ENCODE measurements at regions not wholly inside any gene's neighbourhood (a gene's known extent, or its start where the extent isn't known, plus 50 kb on each side); places are given as distances from the start of the nearest gene placed in this dataset.

DNA sequence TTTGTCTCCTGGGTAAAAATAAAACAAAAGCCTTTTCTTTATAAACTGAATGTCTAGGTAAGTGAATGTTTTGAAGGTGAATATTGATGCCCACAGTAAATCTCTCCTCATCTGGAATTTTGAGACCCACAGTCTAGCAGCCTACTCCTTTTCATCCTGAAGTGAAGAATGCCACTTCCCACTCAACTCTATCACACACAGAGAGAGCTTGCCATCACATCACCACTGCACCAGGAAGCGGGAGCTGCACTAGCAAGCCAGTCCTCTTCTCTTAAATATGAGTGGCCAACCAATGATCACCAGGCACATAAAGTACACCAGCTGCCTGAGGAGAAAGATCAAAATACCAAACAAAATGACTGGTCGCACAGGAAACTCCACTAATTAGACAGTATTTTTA, 140.8 kb downstream of the MRPL39 start:
- CTCF ChIA-PET = interaction anchor here (1.4 kb wide), 1 partner anchor 10 kb away, joined by 3 read pairs; no protein-coding TSS in a partner anchor
- Histone ChIP-seq H3K27ac (no peak overlapping the region), H3K4me2 (no peak overlapping the region), H3K4me1 (no peaks in the 10 kb centered on the region), H3K9me3 (no peaks in the 10 kb centered on the region), H3K4me3 (no peak overlapping the region)
- FAIRE-seq = no peak
- TF ChIP-seq HOXB5 (CRISPR knock-in tag; IDR thresholded peaks at IDR 0.05) = no peak
- TF ChIP-seq HEYL (CRISPR knock-in tag; IDR thresholded peaks at IDR 0.05) = no peak
- no peak for TF ChIP-seq RARB (CRISPR knock-in tag; IDR thresholded peaks at IDR 0.05)
- TF ChIP-seq, protein P1, sequence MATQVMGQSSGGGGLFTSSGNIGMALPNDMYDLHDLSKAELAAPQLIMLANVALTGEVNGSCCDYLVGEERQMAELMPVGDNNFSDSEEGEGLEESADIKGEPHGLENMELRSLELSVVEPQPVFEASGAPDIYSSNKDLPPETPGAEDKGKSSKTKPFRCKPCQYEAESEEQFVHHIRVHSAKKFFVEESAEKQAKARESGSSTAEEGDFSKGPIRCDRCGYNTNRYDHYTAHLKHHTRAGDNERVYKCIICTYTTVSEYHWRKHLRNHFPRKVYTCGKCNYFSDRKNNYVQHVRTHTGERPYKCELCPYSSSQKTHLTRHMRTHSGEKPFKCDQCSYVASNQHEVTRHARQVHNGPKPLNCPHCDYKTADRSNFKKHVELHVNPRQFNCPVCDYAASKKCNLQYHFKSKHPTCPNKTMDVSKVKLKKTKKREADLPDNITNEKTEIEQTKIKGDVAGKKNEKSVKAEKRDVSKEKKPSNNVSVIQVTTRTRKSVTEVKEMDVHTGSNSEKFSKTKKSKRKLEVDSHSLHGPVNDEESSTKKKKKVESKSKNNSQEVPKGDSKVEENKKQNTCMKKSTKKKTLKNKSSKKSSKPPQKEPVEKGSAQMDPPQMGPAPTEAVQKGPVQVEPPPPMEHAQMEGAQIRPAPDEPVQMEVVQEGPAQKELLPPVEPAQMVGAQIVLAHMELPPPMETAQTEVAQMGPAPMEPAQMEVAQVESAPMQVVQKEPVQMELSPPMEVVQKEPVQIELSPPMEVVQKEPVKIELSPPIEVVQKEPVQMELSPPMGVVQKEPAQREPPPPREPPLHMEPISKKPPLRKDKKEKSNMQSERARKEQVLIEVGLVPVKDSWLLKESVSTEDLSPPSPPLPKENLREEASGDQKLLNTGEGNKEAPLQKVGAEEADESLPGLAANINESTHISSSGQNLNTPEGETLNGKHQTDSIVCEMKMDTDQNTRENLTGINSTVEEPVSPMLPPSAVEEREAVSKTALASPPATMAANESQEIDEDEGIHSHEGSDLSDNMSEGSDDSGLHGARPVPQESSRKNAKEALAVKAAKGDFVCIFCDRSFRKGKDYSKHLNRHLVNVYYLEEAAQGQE (IDR thresholded peaks at IDR 0.05) = no peak
- no peak for TF ChIP-seq FOSL2 (IDR thresholded peaks at IDR 0.05)
- TF ChIP-seq FOSL2 (CRISPR knock-in tag; IDR thresholded peaks at IDR 0.05) = no peak
- no peak for TF ChIP-seq FOSB (CRISPR knock-in tag; IDR thresholded peaks at IDR 0.05)
- no peak for TF ChIP-seq HOXB13 (CRISPR knock-in tag; IDR thresholded peaks at IDR 0.05; ENCODE audit: low read depth)
- no peak for TF ChIP-seq JUN (IDR thresholded peaks at IDR 0.05)
- no peak for TF ChIP-seq CHD2 (IDR thresholded peaks at IDR 0.05; ENCODE audit: low read length, partially characterized antibody)
- TF ChIP-seq NPAS2 (CRISPR knock-in tag; IDR thresholded peaks at IDR 0.05; ENCODE audit: borderline replicate concordance) = no peak
- TF ChIP-seq RFX5 (IDR thresholded peaks at IDR 0.05) = no peak
- TF ChIP-seq, protein P2, sequence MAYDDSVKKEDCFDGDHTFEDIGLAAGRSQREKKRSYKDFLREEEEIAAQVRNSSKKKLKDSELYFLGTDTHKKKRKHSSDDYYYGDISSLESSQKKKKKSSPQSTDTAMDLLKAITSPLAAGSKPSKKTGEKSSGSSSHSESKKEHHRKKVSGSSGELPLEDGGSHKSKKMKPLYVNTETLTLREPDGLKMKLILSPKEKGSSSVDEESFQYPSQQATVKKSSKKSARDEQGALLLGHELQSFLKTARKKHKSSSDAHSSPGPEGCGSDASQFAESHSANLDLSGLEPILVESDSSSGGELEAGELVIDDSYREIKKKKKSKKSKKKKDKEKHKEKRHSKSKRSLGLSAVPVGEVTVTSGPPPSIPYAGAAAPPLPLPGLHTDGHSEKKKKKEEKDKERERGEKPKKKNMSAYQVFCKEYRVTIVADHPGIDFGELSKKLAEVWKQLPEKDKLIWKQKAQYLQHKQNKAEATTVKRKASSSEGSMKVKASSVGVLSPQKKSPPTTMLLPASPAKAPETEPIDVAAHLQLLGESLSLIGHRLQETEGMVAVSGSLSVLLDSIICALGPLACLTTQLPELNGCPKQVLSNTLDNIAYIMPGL (CRISPR knock-in tag; IDR thresholded peaks at IDR 0.05; ENCODE audit: borderline replicate concordance) = no peak
- no peak for TF ChIP-seq KDM5A (IDR thresholded peaks at IDR 0.05)
- TF ChIP-seq, protein P3, sequence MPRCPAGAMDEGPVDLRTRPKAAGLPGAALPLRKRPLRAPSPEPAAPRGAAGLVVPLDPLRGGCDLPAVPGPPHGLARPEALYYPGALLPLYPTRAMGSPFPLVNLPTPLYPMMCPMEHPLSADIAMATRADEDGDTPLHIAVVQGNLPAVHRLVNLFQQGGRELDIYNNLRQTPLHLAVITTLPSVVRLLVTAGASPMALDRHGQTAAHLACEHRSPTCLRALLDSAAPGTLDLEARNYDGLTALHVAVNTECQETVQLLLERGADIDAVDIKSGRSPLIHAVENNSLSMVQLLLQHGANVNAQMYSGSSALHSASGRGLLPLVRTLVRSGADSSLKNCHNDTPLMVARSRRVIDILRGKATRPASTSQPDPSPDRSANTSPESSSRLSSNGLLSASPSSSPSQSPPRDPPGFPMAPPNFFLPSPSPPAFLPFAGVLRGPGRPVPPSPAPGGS (IDR thresholded peaks at IDR 0.05) = no peak
- TF ChIP-seq EHMT2 (IDR thresholded peaks at IDR 0.05; ENCODE audit: low read depth) = no peak
- no peak for DNase-seq (ENCODE audit: low read depth in 1 of 2, low spot score in 1 of 2)
- POLR2A ChIA-PET = no interaction called here
- 41% methylated on average over 2 of the region's 2 CpGs for whole genome bisulfite sequencing (ENCODE audit: missing lambda C conversion rate)
- ATAC-seq = no peak

DNA sequence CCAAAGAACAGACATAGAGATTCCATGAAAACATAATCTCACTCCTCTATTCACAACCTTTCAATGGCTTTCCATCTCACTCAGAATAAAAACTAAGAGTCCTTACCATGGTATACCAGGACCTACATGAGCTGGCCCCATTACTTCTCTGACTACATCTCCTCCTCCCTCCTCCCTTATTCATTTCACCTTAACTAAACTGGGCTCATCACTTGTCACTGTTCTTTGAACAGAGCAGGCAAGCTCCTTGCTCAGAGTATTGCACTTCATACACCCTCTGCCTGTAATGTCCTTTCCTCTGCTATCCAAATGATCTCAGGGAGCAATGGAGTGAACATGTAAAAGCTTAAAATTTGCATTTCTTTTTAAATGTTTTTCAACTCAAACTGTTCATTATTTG, 142.0 kb downstream of the MRPL39 start:
- H3K4me2 ChIP-seq = no peak overlapping the region
- FAIRE-seq = no peak
- ATAC-seq = no peak
- H3K9me3 ChIP-seq = no peaks in the 10 kb centered on the region
- DNase-seq (ENCODE audit: low read depth in 1 of 2, low spot score in 1 of 2) = no peak
- H3K4me1 ChIP-seq = no peaks in the 10 kb centered on the region
- H3K27ac ChIP-seq = no peak overlapping the region
- TF ChIP-seq, protein P4, sequence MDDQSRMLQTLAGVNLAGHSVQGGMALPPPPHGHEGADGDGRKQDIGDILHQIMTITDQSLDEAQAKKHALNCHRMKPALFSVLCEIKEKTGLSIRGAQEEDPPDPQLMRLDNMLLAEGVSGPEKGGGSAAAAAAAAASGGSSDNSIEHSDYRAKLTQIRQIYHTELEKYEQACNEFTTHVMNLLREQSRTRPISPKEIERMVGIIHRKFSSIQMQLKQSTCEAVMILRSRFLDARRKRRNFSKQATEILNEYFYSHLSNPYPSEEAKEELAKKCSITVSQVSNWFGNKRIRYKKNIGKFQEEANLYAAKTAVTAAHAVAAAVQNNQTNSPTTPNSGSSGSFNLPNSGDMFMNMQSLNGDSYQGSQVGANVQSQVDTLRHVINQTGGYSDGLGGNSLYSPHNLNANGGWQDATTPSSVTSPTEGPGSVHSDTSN (IDR thresholded peaks at IDR 0.05) = no peak
- TF ChIP-seq PHF8 (IDR thresholded peaks at IDR 0.05; ENCODE audit: borderline replicate concordance, low read depth) (no peak), RARB (CRISPR knock-in tag; IDR thresholded peaks at IDR 0.05) (no peak), HEYL (CRISPR knock-in tag; IDR thresholded peaks at IDR 0.05) (no peak), NFE2L2 (conservative IDR thresholded peaks at IDR 0.05; ENCODE audit: low read length) (no peak), CBX8 (IDR thresholded peaks at IDR 0.05) (no peak), CBX2 (IDR thresholded peaks at IDR 0.05; ENCODE audit: borderline replicate concordance, low read depth) (no peak), SREBF2 (IDR thresholded peaks at IDR 0.05) (no peak), POLR2A (IDR thresholded peaks at IDR 0.05; ENCODE audit: low read length) (no peak), ZNF302 (CRISPR knock-in tag; IDR thresholded peaks at IDR 0.05) (no peak), HOXB5 (CRISPR knock-in tag; IDR thresholded peaks at IDR 0.05) (no peak), EHF (CRISPR knock-in tag; IDR thresholded peaks at IDR 0.05) (no peak), JUNB (IDR thresholded peaks at IDR 0.05) (no peak)
- TF ChIP-seq, protein P1 (IDR thresholded peaks at IDR 0.05) = no peak
- TF ChIP-seq, protein P5, sequence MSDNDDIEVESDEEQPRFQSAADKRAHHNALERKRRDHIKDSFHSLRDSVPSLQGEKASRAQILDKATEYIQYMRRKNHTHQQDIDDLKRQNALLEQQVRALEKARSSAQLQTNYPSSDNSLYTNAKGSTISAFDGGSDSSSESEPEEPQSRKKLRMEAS (IDR thresholded peaks at IDR 0.05) = no peak
- CTCF ChIA-PET = no interaction called here
- H3K4me3 ChIP-seq = no peak overlapping the region
- POLR2A ChIA-PET = no interaction called here

Data from A549 (cell line).